Ishikawa (cell line): ENCODE measurements at regions not wholly inside any gene's neighbourhood (a gene's known extent, or its start where the extent isn't known, plus 50 kb on each side); places are given as distances from the start of the nearest gene placed in this dataset.

Source experiments
- EGR1 ChIP-seq: IDR thresholded peaks from 2 replicates; pipeline ENCODE4 v1.6.1; 2012
- EP300 ChIP-seq: IDR thresholded peaks from 2 replicates; pipeline ENCODE4 v1.6.1; 2012; ENCODE audit warnings: borderline replicate concordance
- FOXM1 ChIP-seq: IDR thresholded peaks from 2 replicates; pipeline ENCODE4 v1.6.1; 2012; ENCODE audit warnings: low read depth, borderline replicate concordance
- TEAD4 ChIP-seq: IDR thresholded peaks from 2 replicates; pipeline ENCODE4 v1.6.1; 2012
- ZBTB7A ChIP-seq: IDR thresholded peaks from 2 replicates; pipeline ENCODE4 v1.6.1; 2012; ENCODE audit warnings: low read depth
- TF ChIP-seq, protein P1 (sequence below): IDR thresholded peaks from 2 replicates; pipeline ENCODE4 v1.6.1; 2012; ENCODE audit warnings: low read depth, mild to moderate bottlenecking

DNA sequence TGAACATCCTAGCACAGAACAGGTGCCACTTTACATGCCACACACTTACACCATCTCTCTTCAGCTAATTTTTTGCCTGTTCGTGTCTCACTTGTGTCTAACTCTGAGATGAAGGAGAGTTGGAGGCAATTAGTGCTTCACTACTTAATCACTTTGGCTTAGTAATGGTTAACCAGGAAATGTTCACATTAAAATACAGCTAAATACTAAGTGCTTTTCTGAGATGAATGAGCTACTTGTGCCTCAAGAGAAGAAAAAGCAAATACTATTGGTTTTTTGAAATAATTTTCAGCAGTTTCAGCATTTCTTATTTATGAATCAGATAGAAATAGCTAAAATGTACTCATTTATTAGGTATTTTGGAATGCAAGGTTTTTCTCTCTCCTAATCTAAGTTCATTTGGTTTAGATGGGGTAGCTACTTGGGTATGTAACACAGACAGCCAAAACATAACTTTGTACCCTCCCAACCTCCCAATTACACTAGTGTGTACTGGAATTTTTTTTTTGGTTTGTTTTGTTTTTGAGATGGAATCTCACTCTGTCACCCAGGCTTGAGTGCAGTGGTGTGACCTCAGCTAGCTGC, 1474.1 kb upstream of the SEL1L start:
- TF ChIP-seq FOXM1: no peak
- TF ChIP-seq, protein P1, sequence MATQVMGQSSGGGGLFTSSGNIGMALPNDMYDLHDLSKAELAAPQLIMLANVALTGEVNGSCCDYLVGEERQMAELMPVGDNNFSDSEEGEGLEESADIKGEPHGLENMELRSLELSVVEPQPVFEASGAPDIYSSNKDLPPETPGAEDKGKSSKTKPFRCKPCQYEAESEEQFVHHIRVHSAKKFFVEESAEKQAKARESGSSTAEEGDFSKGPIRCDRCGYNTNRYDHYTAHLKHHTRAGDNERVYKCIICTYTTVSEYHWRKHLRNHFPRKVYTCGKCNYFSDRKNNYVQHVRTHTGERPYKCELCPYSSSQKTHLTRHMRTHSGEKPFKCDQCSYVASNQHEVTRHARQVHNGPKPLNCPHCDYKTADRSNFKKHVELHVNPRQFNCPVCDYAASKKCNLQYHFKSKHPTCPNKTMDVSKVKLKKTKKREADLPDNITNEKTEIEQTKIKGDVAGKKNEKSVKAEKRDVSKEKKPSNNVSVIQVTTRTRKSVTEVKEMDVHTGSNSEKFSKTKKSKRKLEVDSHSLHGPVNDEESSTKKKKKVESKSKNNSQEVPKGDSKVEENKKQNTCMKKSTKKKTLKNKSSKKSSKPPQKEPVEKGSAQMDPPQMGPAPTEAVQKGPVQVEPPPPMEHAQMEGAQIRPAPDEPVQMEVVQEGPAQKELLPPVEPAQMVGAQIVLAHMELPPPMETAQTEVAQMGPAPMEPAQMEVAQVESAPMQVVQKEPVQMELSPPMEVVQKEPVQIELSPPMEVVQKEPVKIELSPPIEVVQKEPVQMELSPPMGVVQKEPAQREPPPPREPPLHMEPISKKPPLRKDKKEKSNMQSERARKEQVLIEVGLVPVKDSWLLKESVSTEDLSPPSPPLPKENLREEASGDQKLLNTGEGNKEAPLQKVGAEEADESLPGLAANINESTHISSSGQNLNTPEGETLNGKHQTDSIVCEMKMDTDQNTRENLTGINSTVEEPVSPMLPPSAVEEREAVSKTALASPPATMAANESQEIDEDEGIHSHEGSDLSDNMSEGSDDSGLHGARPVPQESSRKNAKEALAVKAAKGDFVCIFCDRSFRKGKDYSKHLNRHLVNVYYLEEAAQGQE: no peak
- TF ChIP-seq EP300: no peak
- no peak for TF ChIP-seq EGR1
- TF ChIP-seq TEAD4: no peak
- TF ChIP-seq ZBTB7A: no peak
